Spleen (tissue), 7 donors: ENCODE measurements at regions not wholly inside any gene's neighbourhood (a gene's known extent, or its start where the extent isn't known, plus 50 kb on each side); places are given as distances from the start of the nearest gene placed in this dataset.

ENCODE experiments used
- CTCF ChIP-seq, 11 experiments: fragments of 200-600 bp in 7 of 11; fragments of 450-650 bp in 4 of 11; sonication (generic) in 4 of 11; IDR thresholded peaks in 8 of 11; conservative IDR thresholded peaks in 3 of 11; 1 replicate in 7 of 11; 2 replicates in 4 of 11; pipeline versions ENCODE4 v1.4.0 to v1.8.0; 2016 to 2021; ENCODE audit warnings: antibody characterized with exemption in 11 of 11, inconsistent platforms in 4 of 11, mild to moderate bottlenecking in 1 of 11
- POLR2A ChIP-seq, 3 donors: fragments of 450-650 bp; IDR thresholded peaks; one replicate each; pipeline ENCODE4 v1.5.1; 2017; ENCODE audit warnings: antibody characterized with exemption in 3 of 3, mild to moderate bottlenecking in 1 of 3
- donor health status: DM: no; HTN: no; CAD: no; lungs with moderate emphysema.
- donor health status: DM: no; HTN: no; CAD: no.
- donor health status: DM: no; HTN: no; CAD: no.

DNA sequence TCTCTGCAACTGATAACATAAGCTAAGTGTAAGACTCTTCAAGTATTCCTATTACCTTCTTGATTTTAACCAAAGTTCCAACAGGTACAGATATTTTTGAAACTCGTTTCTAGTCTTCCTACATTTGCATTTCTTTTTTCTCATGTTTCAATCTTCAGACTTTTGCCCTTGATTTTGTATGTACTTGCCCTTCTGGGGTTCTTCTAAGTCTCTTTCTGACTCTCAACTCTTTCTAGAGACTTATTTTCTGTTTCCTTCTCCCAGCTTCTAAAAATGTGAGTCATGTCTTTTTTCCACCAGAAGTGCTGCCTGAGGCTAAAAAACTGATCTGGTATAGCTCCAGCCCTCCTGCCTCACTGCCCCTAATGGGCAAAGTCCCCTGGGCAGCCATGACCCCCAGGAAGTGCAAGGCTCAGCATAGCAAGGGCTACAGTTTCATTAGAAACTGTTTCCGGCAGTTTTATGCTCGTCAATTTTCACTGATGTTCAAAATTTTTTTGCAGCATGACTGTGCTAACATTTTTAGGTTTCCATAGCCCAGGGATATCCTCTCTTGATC is 265.9 kb downstream of the SEC16B start:
- TF ChIP-seq CTCF (IDR thresholded peaks at IDR 0.05 in 8 of 11, conservative IDR thresholded peaks at IDR 0.05 in 3 of 11) (no peak), POLR2A (IDR thresholded peaks at IDR 0.05) (no peak)
